ENCODE measurements at regions not wholly inside any gene's neighbourhood (a gene's known extent, or its start where the extent isn't known, plus 50 kb on each side); places are given as distances from the start of the nearest gene placed in this dataset.
"Not testable (repeated sequence)": the region's sequence is repeated elsewhere in the genome, so short reads cannot be mapped to it uniquely, and the experiment has no call there.

DNA sequence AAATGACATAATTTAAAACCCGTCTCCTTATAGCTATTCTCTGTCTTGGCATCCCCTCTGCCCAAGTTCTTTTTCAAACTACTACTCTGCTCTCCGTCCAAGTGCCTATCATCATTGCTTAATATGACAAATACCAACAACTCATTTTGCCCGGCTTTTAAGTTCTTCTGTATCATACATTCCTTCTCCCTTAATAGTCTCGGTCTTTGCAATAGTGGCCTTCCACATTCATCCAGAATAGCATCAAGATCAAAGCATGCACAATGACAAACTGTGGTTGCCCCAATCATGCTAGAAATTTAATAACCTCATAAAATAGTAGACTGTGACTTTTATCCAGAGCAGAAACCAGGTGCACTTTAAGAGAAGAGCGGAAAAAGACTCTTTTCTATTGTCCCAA, 198.9 kb downstream of the ETV1 start:
- Histone ChIP-seq H3K9ac (no peak overlapping the region), H3K36me3 (no peaks in the 10 kb centered on the region), H3K9me3 (no peaks in the 10 kb centered on the region), H3K4me2 (no peak overlapping the region), H3K4me1 (no peaks in the 10 kb centered on the region), H3K27me3 (no peaks in the 10 kb centered on the region), H4K20me1 (no peaks in the 10 kb centered on the region), H3K27ac (no peak overlapping the region), H3K4me3 (no peak overlapping the region)
- no peak for TF ChIP-seq Cebpa-rat (IDR thresholded peaks at IDR 0.05)

DNA sequence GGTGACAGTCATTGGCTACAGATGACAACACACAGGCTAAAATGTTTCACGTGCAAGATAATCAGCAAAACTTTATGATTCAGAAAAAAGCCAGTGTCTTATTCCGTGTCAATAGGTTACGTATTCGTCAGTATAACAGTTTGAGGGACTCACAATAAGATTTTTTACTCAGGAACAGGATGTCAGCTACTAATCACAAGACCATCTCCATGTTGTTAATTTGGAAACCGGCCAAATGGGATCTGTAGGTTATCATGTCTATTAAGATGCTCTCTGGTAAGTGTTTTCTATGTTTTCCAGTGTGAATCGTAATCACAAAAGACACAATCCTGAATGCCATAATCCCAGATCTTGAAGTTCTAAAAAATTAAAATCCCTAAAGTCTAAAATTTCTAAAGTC, 197.3 kb downstream of the ETV1 start:
- no peak overlapping the region for H3K27ac ChIP-seq
- no peak for TF ChIP-seq Cebpa-rat (IDR thresholded peaks at IDR 0.05)
- no peak overlapping the region for H3K9ac ChIP-seq
- H3K27me3 ChIP-seq, result no peaks in the 10 kb centered on the region
- H3K9me3 ChIP-seq, result no peaks in the 10 kb centered on the region
- no peaks in the 10 kb centered on the region for H3K36me3 ChIP-seq
- no peak overlapping the region for H3K4me3 ChIP-seq
- H3K4me1 ChIP-seq, result no peaks in the 10 kb centered on the region
- no peaks in the 10 kb centered on the region for H4K20me1 ChIP-seq
- H3K4me2 ChIP-seq, result no peak overlapping the region

DNA sequence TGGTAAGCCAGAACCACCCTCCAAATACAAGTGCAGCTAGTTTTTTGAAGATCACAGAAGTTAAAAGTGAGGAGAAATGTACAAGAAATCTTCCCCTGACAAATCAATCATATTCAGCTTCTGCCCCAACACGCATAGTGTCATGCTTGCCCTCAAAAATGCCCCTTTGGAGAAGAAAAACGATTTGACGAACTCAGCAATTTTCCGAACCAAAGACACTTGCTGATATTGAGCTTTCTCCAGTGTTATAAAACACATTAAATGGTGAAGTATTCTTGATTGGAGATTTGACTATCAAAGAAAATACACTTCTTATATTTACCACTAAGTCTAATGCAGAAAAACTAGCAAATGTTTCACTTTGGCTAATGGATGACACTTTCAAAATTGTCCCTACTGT, 195.5 kb downstream of the ETV1 start:
- no peak overlapping the region for H3K27ac ChIP-seq
- H3K4me3 ChIP-seq, result no peak overlapping the region
- H3K27me3 ChIP-seq, result no peaks in the 10 kb centered on the region
- no peaks in the 10 kb centered on the region for H3K36me3 ChIP-seq
- H4K20me1 ChIP-seq, result no peaks in the 10 kb centered on the region
- no peaks in the 10 kb centered on the region for H3K9me3 ChIP-seq
- no peaks in the 10 kb centered on the region for H3K4me1 ChIP-seq
- no peak for TF ChIP-seq Cebpa-rat (IDR thresholded peaks at IDR 0.05)
- H3K9ac ChIP-seq, result no peak overlapping the region
- H3K4me2 ChIP-seq, result no peak overlapping the region

DNA sequence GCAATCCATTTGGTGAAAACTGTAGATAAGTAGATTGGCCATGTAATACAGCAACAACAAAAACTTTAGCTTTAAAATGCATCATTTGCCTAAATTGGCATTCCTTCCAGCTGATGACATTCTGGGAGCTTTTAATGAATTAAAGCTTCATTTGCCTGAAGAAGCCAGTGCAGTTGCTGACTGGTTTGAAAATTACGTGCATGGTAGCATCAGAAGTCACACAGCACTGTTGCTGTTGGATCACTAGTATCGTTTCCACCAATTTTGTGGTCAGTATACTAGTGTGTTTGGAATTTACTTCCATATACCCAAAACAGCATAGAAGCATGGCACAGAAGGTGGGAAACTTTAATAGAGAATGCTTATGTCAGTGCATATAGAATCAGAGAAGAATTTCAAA, 194.9 kb downstream of the ETV1 start:
- H3K4me2 ChIP-seq, result no peak overlapping the region
- no peaks in the 10 kb centered on the region for H3K27me3 ChIP-seq
- no peak overlapping the region for H3K27ac ChIP-seq
- no peaks in the 10 kb centered on the region for H3K36me3 ChIP-seq
- no peaks in the 10 kb centered on the region for H3K9me3 ChIP-seq
- no peak overlapping the region for H3K4me3 ChIP-seq
- no peaks in the 10 kb centered on the region for H3K4me1 ChIP-seq
- no peak overlapping the region for H3K9ac ChIP-seq
- TF ChIP-seq Cebpa-rat (IDR thresholded peaks at IDR 0.05), result no peak
- H4K20me1 ChIP-seq, result no peaks in the 10 kb centered on the region

DNA sequence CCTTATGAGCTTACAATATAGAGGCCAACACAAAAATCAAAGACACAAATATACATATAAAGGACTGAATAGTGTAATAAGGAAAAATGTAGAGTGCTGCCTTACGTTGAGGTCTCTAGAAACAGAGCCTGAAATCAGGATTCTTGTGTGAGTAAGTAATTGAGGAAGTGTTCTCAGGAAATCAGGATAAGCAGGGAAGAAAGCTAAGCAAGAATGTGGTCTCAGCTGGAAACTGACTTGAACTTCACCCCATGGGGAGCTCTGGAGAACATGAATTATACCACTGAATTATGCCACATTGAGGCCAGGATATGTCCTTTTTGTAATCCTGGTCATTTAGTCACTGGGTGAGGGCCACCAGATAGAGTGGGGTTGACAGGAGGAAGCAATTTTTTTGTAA, 191.9 kb downstream of the ETV1 start:
- Histone ChIP-seq H3K27me3 (no peaks in the 10 kb centered on the region), H4K20me1 (no peaks in the 10 kb centered on the region), H3K4me1 (no peaks in the 10 kb centered on the region), H3K9ac (no peak overlapping the region), H3K36me3 (no peaks in the 10 kb centered on the region), H3K27ac (no peak overlapping the region), H3K4me2 (no peak overlapping the region), H3K9me3 (no peaks in the 10 kb centered on the region), H3K4me3 (no peak overlapping the region)
- no peak for TF ChIP-seq Cebpa-rat (IDR thresholded peaks at IDR 0.05)

DNA sequence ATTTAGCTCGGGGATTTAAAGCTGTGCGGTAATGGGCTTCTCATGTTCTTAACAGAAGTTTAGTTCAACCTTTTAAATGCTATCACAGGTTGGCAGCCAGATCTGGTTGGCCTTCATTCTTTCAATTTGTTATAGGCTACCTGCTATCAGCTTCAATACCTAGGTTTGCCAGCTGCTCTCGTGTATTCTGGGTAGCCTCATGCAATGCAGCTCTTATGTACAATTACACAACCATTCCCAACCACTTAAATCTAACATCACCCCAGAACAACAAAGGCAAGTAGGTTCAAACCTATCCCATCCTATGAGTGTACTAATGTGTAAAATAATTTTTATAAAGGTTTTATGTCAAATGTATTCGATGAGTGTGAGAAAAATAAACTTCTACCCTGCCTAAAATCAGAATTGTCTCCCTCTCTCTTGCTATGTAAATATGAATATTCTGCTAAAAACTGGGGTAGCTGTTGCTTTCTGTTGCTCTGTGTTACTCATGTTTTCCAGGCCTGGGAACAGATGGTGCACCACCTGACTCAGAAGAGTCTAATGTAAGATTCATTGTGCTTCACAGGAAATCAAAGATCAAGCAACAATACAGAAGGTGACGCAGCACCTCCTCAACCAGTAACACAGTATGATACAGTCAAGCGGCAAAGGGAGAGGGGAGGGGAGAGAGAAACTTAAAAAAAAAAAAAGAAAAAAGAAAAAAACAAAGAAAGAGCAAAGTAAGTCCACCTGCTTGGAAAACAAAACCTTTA, 188.6 kb downstream of the ETV1 start:
- H3K27me3 ChIP-seq, result no peaks in the 10 kb centered on the region
- H3K9me3 ChIP-seq, result no peaks in the 10 kb centered on the region
- no peak overlapping the region for H3K27ac ChIP-seq
- H4K20me1 ChIP-seq, result no peaks in the 10 kb centered on the region
- H3K4me3 ChIP-seq, result no peak overlapping the region
- H3K4me2 ChIP-seq, result no peak overlapping the region
- H3K36me3 ChIP-seq, result no peaks in the 10 kb centered on the region
- no peak for TF ChIP-seq Cebpa-rat (IDR thresholded peaks at IDR 0.05)
- H3K9ac ChIP-seq, result no peak overlapping the region
- no peaks in the 10 kb centered on the region for H3K4me1 ChIP-seq

DNA sequence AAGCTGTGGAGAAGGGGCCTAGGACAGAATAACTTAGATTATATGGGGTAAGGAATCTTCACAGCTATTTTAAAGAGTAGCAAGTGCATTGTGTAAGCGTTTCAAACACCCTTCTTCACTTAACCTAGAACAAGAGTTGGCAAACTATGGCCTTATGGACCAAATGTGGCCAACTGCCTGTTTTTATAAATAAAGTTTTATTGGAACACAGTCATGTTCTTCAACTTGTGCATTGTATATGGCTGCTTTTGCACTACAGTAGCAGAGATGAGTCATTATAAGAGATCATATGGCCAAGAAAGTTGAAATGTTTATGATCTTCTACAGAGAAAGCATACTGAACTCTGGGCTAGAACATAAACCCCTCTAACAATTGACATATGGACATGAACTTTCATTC, 187.8 kb downstream of the ETV1 start:
- no peak overlapping the region for H3K4me2 ChIP-seq
- no peak overlapping the region for H3K4me3 ChIP-seq
- no peak overlapping the region for H3K9ac ChIP-seq
- no peaks in the 10 kb centered on the region for H3K4me1 ChIP-seq
- no peak for TF ChIP-seq Cebpa-rat (IDR thresholded peaks at IDR 0.05)
- H3K27ac ChIP-seq, result no peak overlapping the region
- no peaks in the 10 kb centered on the region for H4K20me1 ChIP-seq
- no peaks in the 10 kb centered on the region for H3K36me3 ChIP-seq
- H3K27me3 ChIP-seq, result no peaks in the 10 kb centered on the region
- H3K9me3 ChIP-seq, result no peaks in the 10 kb centered on the region

DNA sequence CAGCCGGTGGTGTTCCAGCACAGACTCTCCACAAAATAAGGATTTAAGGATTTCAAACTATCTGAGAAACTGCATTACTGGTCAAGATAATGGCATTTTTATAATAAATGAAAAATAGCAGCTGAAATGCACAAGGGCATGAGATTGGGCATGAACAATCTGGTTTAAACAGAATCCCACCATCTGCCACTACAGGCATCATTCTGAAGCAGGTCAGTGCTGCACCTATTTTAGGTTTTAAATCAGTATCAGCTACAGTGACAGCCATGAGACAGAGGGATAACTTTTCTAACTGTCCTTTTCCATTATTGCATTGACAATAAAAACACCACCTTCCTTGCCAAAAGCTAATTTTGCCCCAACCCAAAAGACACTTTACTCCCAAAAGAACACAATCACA, 186.8 kb downstream of the ETV1 start:
- Histone ChIP-seq H3K27me3 (no peaks in the 10 kb centered on the region), H3K4me2 (no peak overlapping the region), H3K4me1 (no peaks in the 10 kb centered on the region), H3K27ac (no peak overlapping the region), H3K9ac (no peak overlapping the region), H3K4me3 (no peak overlapping the region), H3K9me3 (no peaks in the 10 kb centered on the region), H4K20me1 (no peaks in the 10 kb centered on the region), H3K36me3 (no peaks in the 10 kb centered on the region)
- no peak for TF ChIP-seq Cebpa-rat (IDR thresholded peaks at IDR 0.05)

DNA sequence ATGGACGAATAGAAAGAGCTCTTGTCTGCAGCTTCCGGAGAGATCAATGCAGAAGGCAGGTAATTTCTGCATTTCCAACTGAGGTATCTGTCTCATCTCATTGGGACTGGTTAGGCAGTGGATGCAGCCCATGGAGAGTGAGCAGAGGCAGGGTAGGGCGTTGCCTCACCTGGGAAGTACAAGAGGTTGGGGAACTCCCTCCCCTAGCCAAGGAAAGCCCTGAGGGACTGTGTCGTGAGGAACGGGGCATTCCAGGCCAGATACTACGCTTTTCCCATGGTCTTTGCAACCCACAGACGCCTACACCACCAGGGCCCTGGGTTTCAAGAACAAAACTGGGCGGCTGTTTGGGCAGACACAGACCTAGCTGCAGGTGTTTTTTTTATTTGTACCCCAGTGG, 186.3 kb downstream of the ETV1 start:
- Histone ChIP-seq H3K4me2 (no peak overlapping the region), H3K4me1 (no peaks in the 10 kb centered on the region), H3K4me3 (no peak overlapping the region), H3K27me3 (no peaks in the 10 kb centered on the region), H3K9ac (no peak overlapping the region), H3K36me3 (no peaks in the 10 kb centered on the region), H3K27ac (no peak overlapping the region), H4K20me1 (no peaks in the 10 kb centered on the region), H3K9me3 (no peaks in the 10 kb centered on the region)
- TF ChIP-seq Cebpa-rat (IDR thresholded peaks at IDR 0.05), result no peak

DNA sequence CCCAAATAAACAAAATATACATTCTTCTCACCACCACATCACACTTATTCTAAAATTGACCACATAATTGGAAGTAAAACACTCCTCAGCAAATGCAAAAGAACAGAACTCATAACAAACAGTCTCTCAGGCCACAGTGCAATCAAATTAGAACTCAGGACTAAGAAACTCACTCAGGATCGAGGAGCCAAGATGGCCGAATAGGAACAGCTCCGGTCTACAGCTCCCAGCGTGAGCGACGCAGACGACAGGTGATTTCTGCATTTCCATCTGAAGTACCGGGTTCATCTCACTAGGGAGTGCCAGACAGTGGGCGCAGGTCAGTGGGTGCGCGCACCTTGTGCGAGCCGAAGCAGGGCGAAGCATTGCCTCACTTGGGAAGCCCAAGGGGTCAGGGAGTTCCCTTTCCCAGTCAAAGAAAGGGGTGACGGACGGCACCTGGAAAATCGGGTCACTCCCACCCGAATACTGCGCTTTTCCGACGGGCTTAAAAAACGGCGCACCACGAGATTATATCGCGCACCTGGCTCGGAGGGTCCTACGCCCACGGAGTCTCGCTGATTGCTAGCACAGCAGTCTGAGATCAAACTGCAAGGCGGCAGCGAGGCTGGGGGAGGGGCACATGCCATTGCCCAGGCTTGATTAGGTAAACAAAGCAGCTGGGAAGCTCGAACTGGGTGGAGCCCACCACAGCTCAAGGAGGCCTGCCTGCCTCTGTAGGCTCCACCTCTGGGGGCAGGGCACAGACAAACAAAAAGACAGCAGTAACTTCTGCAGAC, 183.2 kb downstream of the ETV1 start:
- H3K4me1 ChIP-seq, H3K4me3 ChIP-seq, H4K20me1 ChIP-seq, H3K27me3 ChIP-seq, H3K9ac ChIP-seq, H3K36me3 ChIP-seq, H3K4me2 ChIP-seq, H3K9me3 ChIP-seq, H3K27ac ChIP-seq: not testable (repeated sequence)

DNA sequence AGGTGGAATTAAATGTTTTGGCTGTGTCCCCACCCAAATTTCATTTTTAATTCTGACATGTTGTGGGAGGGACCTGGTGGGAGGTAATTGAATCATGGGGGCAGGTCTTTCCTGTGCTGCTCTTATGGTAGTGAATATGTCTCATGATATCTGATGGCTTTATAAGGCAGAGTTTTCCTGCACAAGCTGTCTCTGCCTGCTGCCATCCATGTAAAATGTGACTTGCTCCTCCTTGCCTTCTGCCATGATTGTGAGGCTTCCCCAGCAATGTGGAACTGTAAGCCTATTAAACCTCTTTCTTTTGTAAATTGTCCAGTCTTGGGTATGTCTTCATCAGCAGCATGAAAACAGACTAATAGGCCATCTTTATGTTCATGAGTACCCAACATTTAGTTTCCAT, 172.2 kb downstream of the ETV1 start:
- H3K27me3 ChIP-seq, H3K27ac ChIP-seq, H3K4me3 ChIP-seq, H3K36me3 ChIP-seq, H3K4me2 ChIP-seq, H3K9ac ChIP-seq, H3K9me3 ChIP-seq, H3K4me1 ChIP-seq, H4K20me1 ChIP-seq: not testable (repeated sequence)

Data from BLaER1 (cell line).